ENCODE measurements at regions not wholly inside any gene's neighbourhood (a gene's known extent, or its start where the extent isn't known, plus 50 kb on each side); places are given as distances from the start of the nearest gene placed in this dataset.

- no peak for TF ChIP-seq CTCF (IDR thresholded peaks at IDR 0.05; ENCODE audit: low read depth, low read length, poor library complexity, severe bottlenecking)
- TF ChIP-seq EZH2phosphoT487 (IDR thresholded peaks at IDR 0.05; ENCODE audit: borderline replicate concordance, low read length) = no peak
Measured at GRCh38 chr12:41970744-41971143, 173.9 kb downstream of the GXYLT1 start.

Data from DOHH2 (cell line).